ENCODE measurements at regions not wholly inside any gene's neighbourhood (a gene's known extent, or its start where the extent isn't known, plus 50 kb on each side); places are given as distances from the start of the nearest gene placed in this dataset.

- H3K4me3 Mint-ChIP-seq: no peak overlapping the region
- H3K27ac Mint-ChIP-seq: no peak overlapping the region
- H3K36me3 Mint-ChIP-seq: no peaks in the 10 kb centered on the region
- DNase-seq (ENCODE audit: low spot score) (no peak), ATAC-seq (no peak)
- peaks cover 14% of the 10 kb centered on the region for H3K4me1 Mint-ChIP-seq
- ChIA-PET CTCF (no interaction called here), POLR2A (no interaction called here)
- TF ChIP-seq SMAD3 (CRISPR knock-in tag; IDR thresholded peaks at IDR 0.05; ENCODE audit: borderline replicate concordance) (no peak), SP1 (CRISPR knock-in tag; conservative IDR thresholded peaks at IDR 0.05) (no peak), CREB1 (CRISPR knock-in tag; IDR thresholded peaks at IDR 0.05) (no peak), GRHL2 (CRISPR knock-in tag; IDR thresholded peaks at IDR 0.05; ENCODE audit: insufficient replicate concordance, severe bottlenecking) (no peak), AR (CRISPR knock-in tag; IDR thresholded peaks at IDR 0.05) (no peak), TCF7 (CRISPR knock-in tag; IDR thresholded peaks at IDR 0.05; ENCODE audit: low read depth) (no peak), USF2 (CRISPR knock-in tag; IDR thresholded peaks at IDR 0.05) (no peak), PRRX2 (CRISPR knock-in tag; IDR thresholded peaks at IDR 0.05) (no peak), CTCF (IDR thresholded peaks at IDR 0.05) (no peak), GTF2I (CRISPR knock-in tag; conservative IDR thresholded peaks at IDR 0.05) (no peak), ZNF138 (CRISPR knock-in tag; conservative IDR thresholded peaks at IDR 0.05) (no peak), ATF2 (CRISPR knock-in tag; IDR thresholded peaks at IDR 0.05; ENCODE audit: borderline replicate concordance, low read depth) (no peak)
- H3K9me3 Mint-ChIP-seq: no peaks in the 10 kb centered on the region
- no peaks in the 10 kb centered on the region for H3K27me3 Mint-ChIP-seq (ENCODE audit: low read depth)
These were observed 80.4 kb upstream of the ADAMTSL1 start for GRCh38 chr9:18393340-18394130.

- Mint-ChIP-seq H3K4me1 (peaks cover 12% of the 10 kb centered on the region), H3K4me3 (no peak overlapping the region), H3K27me3 (ENCODE audit: low read depth) (no peaks in the 10 kb centered on the region), H3K27ac (no peak overlapping the region), H3K36me3 (no peaks in the 10 kb centered on the region), H3K9me3 (no peaks in the 10 kb centered on the region)
- ATAC-seq (no peak), DNase-seq (ENCODE audit: low spot score) (no peak)
- CTCF ChIA-PET: no interaction called here
- POLR2A ChIA-PET: no interaction called here
- TF ChIP-seq ZBTB21 (CRISPR knock-in tag; IDR thresholded peaks at IDR 0.05; ENCODE audit: borderline replicate concordance) (no peak), ERG (CRISPR knock-in tag; IDR thresholded peaks at IDR 0.05) (no peak), ZNF425 (CRISPR knock-in tag; conservative IDR thresholded peaks at IDR 0.05) (no peak), ATF6 (CRISPR knock-in tag; IDR thresholded peaks at IDR 0.05) (no peak), ZNF219 (CRISPR knock-in tag; IDR thresholded peaks at IDR 0.05; ENCODE audit: borderline replicate concordance) (no peak)
These were observed 79.1 kb upstream of the ADAMTSL1 start for GRCh38 chr9:18394847-18395351.

Measured in WTC11 (cell line).